Pancreas (tissue), 10 donors: ENCODE measurements at regions not wholly inside any gene's neighbourhood (a gene's known extent, or its start where the extent isn't known, plus 50 kb on each side); places are given as distances from the start of the nearest gene placed in this dataset.

Source experiments
- ATAC-seq, 4 donors: fragments of 200-7000 bp; cut with Tn5 transposase; one replicate each; pipeline versions ENCODE4 v1.8.0 to v1.9.1; 2020; ENCODE audit warnings: mild to moderate bottlenecking in 4 of 4, moderate library complexity in 4 of 4
- DNase-seq, 6 donors: peaks; one replicate each; pipeline ENCODE4 v3.0.0-alpha.2; 2020
- FAIRE-seq: peaks from 2 replicates; lab custom pipeline; 2012; peaks lifted over from hg19 to GRCh38; lab: Jason Lieb, UNC
- H3K27ac ChIP-seq, 4 donors: fragments of 200-600 bp; sonication (generic); 1 replicate in 3 of 4; 2 replicates in 1 of 4; pipeline versions ENCODE4 v1.5.0 to v1.8.0; 2020
- H3K27me3 ChIP-seq, 4 donors: fragments of 200-600 bp; one replicate each; pipeline ENCODE4 v1.8.0; 2021
- H3K36me3 ChIP-seq, 3 donors: fragments of 200-600 bp; sonication (generic) in 1 of 3; one replicate each; pipeline versions ENCODE4 v1.5.0 to v1.8.0; 2020 to 2021
- H3K4me1 ChIP-seq, 3 donors: fragments of 200-600 bp; one replicate each; pipeline ENCODE4 v1.8.0; 2021
- H3K4me3 ChIP-seq, 4 donors: fragments of 200-600 bp; sonication (generic) in 2 of 4; one replicate each; pipeline versions ENCODE4 v1.5.0 to v1.8.0; 2020 to 2021
- H3K9me3 ChIP-seq, 4 donors: fragments of 200-600 bp; one replicate each; pipeline ENCODE4 v1.8.0; 2021
- CTCF ChIP-seq, 4 donors: fragments of 200-600 bp; sonication (generic) in 3 of 4; IDR thresholded peaks; one replicate each; pipeline versions ENCODE4 v1.5.0 to v1.8.0; 2021; ENCODE audit warnings: antibody characterized with exemption in 4 of 4
- WGBS, 2 donors: extraction: QIAGEN DNeasy Blood & Tissue Kit; methylation state at CpG; one replicate each; pipeline ENCODE4 v1.1.7; 2013; 5-methylcytosine and 5-hydroxymethylcytosine counted together
- intact Hi-C, 3 donors: fragments of 100-400 bp; cut with DNase I; formaldehyde crosslinking; loops; one replicate each; pipeline versions ENCODE4 v1.11.1 to v1.14.2; 2022
- donor health status: healthy with polysubstance abuse.
- donor health status: DM: no; HTN: no; CAD: no; lungs with moderate emphysema.
- donor health status: DM: no; HTN: no; CAD: no.
- donor health status: control.
- donor health status: control.
- donor health status: Bipolar disorder and iron deficiency.
- donor health status: DM: yes; HTN: yes; CAD: no.
- donor health status: DM: no; HTN: no; CAD: no.
- donor health status: DM: no; HTN: no; CAD: no.
- donor health status: DM: yes; HTN: yes; CAD: no.

- TF ChIP-seq CTCF (IDR thresholded peaks at IDR 0.05): no peak
- no peaks in the 10 kb centered on the region for H3K4me1 ChIP-seq
- H3K27me3 ChIP-seq: no peaks in the 10 kb centered on the region
- no peak overlapping the region for H3K4me3 ChIP-seq
- no peak for FAIRE-seq
- no peak overlapping the region for H3K27ac ChIP-seq
- intact Hi-C loops: no loop called here
- ATAC-seq: no peak
- H3K36me3 ChIP-seq: no peaks in the 10 kb centered on the region
- 89 to 90% methylated on average over 13 of the region's 13 CpGs for WGBS, 2 donors
- no peaks in the 10 kb centered on the region for H3K9me3 ChIP-seq
- DNase-seq: peak in 1 of 6 donors; percentile 46
Observed at GRCh38 chr4:95979961-95980876, 140.3 kb downstream of the PDHA2 start.

GRCh38 chr4:95980877-95981360 is 141.0 kb downstream of the PDHA2 start:
- no peak overlapping the region for H3K4me3 ChIP-seq
- no peaks in the 10 kb centered on the region for H3K36me3 ChIP-seq
- WGBS, 2 donors: 77 to 82% methylated on average over 3 of the region's 3 CpGs
- intact Hi-C loops: no loop called here
- no peak overlapping the region for H3K27ac ChIP-seq
- ATAC-seq: no peak
- no peak for FAIRE-seq
- TF ChIP-seq CTCF (IDR thresholded peaks at IDR 0.05): no peak
- H3K9me3 ChIP-seq: no peaks in the 10 kb centered on the region
- no peaks in the 10 kb centered on the region for H3K4me1 ChIP-seq
- no peaks in the 10 kb centered on the region for H3K27me3 ChIP-seq
- peak in 1 of 6 donors; percentile 45 for DNase-seq

- H3K27ac ChIP-seq: no peak overlapping the region
- DNase-seq (peak in 1 of 6 donors; percentile 24), FAIRE-seq (no peak), ATAC-seq (no peak)
- H3K27me3 ChIP-seq: no peaks in the 10 kb centered on the region
- H3K9me3 ChIP-seq: no peaks in the 10 kb centered on the region
- intact Hi-C loops: no loop called here
- 86 to 100% methylated on average over 2 of the region's 2 CpGs for WGBS, 2 donors
- no peaks in the 10 kb centered on the region for H3K4me1 ChIP-seq
- no peak for TF ChIP-seq CTCF (IDR thresholded peaks at IDR 0.05)
- H3K4me3 ChIP-seq: no peak overlapping the region
- H3K36me3 ChIP-seq: no peaks in the 10 kb centered on the region
Observed at GRCh38 chr4:95981591-95981990, 141.7 kb downstream of the PDHA2 start.

GRCh38 chr4:95982516-95982915 is 142.6 kb downstream of the PDHA2 start:
- H3K4me3 ChIP-seq: no peak overlapping the region
- intact Hi-C loops: no loop called here
- no peaks in the 10 kb centered on the region for H3K4me1 ChIP-seq
- no peak overlapping the region for H3K27ac ChIP-seq
- DNase-seq (no peak), FAIRE-seq (no peak), ATAC-seq (no peak)
- H3K9me3 ChIP-seq: no peaks in the 10 kb centered on the region
- no peaks in the 10 kb centered on the region for H3K27me3 ChIP-seq
- no peaks in the 10 kb centered on the region for H3K36me3 ChIP-seq
- no peak for TF ChIP-seq CTCF (IDR thresholded peaks at IDR 0.05)
- WGBS, 2 donors: 87 to 89% methylated on average over 1 of the region's 1 CpG

- 58 to 64% methylated on average over 6 of the region's 6 CpGs for WGBS, 2 donors
- Histone ChIP-seq H3K4me1 (no peaks in the 10 kb centered on the region), H3K36me3 (no peaks in the 10 kb centered on the region), H3K27me3 (no peaks in the 10 kb centered on the region), H3K27ac (no peak overlapping the region), H3K9me3 (no peaks in the 10 kb centered on the region), H3K4me3 (no peak overlapping the region)
- FAIRE-seq (no peak), ATAC-seq (no peak), DNase-seq (no peak)
- intact Hi-C loops: no loop called here
- TF ChIP-seq CTCF (IDR thresholded peaks at IDR 0.05): no peak
Observed at GRCh38 chr4:95984081-95984480, 144.2 kb downstream of the PDHA2 start.
